SK-N-DZ (cell line): ENCODE measurements at regions not wholly inside any gene's neighbourhood (a gene's known extent, or its start where the extent isn't known, plus 50 kb on each side); places are given as distances from the start of the nearest gene placed in this dataset.
"Not testable (repeated sequence)": the region's sequence is repeated elsewhere in the genome, so short reads cannot be mapped to it uniquely, and the experiment has no call there.

ENCODE experiments used
- DNase-seq: peaks from one replicate; pipeline ENCODE4 v3.0.0-alpha.2; 2015; ENCODE audit warnings: low spot score

DNA sequence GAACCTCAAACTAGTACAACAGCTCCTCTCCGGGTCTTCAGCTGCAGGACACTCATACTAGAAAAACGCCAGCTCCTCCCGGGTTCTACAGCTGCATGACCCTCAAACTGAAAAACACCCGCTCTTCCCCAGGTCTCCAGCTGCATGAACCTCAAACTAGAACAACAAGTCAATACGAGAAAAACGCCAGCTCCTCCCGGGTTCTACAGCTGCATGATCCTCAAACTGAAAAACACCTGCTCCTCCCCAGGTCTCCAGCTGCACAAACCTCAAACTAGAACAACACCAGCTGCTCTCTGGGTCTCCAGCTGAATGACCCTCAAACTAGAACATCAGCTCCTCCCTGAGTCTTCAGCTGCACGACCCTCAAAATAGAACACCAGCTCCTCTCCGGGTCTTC, 315.0 kb upstream of the TFPI start:
- DNase-seq, result no peak

DNA sequence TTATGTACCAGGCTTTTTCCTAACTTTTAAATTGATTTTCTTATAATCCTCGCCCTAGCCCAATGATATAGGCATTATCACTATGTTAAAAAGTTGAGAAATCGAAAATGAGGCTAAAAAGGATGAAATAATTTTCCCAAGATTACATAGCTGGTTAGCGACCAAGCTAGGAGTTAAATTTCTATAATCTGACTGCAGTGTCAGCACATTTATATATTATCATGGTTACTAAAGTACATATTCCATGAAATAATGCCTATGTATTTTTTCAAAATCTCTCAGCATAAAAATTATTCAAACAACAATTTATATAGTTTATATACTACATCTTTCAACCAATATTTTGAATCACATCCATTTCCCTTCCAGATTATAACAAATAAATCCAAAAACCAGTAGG, 317.3 kb upstream of the TFPI start:
- DNase-seq, result no peak

DNA sequence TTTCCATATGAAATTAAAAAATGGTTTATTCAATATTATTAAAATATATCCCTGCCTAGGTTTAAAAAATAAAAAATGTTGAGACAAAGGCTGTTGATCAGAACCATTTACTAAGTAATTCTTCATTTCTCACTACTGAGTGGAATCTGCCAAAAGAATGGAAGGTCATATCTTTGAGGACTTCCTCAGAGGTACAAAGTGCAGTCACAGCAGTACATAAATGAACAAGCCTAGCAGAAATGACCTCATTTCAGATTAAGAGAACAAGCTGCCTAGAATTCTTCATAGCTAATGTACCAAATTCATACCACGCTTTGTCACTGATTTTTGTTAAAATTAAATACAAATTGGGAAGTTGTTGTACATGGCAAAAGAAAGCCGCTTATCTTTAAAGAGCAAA, 318.9 kb upstream of the TFPI start:
- no peak for DNase-seq

DNA sequence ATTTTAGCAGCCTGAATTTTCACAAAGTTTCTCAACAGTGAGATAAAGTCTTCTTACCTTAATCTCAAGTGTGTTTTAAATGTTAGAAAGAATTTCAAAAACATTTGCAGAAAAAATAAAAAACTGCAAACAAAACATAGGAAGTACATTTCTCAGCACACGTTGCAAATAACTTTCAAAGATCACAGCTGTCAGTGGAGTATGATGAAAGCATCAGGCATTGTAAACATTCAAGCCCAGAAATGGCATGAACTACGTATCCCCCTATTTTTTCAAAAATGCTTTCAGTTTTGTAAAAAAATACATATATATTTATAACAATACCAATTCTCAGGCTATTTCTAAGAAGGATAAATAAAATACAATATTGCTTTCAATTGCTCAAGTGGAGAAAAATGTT, 320.6 kb upstream of the TFPI start:
- no peak for DNase-seq

DNA sequence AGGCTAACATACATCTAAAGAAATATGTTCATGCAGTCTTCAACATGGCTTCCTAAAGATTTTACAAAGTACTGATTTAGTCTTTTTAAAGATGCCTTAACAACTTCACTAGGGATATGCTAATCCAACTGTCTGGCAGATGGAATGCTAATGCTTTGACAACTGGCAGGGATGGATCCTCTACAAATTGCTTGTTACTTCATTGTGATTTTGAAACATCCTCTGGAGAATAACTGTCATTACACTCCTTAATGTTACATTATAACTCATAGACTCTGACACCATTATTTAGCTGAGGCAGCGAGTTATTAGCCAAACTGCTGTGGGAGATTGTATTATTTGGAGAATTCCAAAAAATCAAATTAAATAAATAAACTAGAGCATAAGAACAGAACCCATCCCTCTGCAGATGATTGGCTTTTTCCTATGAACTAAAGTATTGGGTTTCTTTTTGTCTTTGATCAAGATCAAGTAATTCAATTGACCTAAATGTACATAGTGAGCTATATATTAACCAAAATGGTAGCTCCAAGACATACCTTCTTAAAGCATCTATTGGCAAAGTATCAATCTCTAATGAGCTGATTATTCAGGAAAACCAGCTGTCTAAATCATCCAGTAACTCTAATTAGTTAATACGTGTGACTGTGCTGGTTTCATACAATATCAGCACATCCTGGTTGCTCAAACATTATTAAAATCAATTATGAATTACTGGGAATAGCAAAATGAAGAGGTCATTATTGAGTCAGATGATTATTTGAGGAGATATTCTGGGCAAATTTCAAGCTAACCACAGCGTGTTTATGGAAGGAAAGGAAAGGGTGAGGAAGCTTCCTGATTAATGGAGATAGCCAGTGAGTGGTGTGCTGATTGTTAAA, 321.3 kb upstream of the TFPI start:
- DNase-seq, result no peak

DNA sequence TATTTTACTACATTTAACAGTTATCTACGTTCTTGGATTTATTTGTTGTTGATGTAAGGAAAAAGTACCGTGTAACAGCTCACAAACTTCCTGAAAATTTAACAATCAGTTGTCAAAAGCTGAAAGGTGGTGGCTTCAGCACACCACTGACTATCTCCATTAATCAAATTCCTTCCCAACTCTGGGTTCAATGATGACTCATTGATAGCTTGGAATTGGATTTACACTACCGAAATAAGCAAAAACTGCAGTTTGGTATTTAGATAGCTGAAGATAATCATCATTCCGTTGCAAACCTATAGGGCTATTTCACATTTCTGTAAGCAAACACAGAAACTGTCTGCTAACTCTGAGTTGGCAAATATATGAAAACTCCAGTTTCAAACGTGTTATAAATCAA, 322.3 kb upstream of the TFPI start:
- no peak for DNase-seq

DNA sequence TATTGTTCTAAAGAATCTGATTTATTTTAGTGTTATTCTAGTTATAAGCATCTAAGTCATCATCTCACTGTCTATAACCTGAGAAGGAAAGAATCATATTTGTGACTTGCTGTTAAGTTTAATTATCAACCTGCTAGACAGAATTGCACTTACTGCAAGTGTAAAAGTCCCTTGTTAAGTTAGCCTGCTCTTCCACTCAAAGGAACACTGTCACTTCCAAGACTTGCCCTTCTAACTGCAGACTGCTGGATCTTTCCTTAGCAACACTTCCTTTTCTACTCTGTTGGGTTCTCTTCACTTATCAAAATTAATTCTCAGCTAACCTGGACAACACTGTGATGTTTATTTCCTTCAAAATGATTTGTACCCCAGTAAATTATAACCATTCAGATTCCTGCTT, 323.2 kb upstream of the TFPI start:
- no peak for DNase-seq

DNA sequence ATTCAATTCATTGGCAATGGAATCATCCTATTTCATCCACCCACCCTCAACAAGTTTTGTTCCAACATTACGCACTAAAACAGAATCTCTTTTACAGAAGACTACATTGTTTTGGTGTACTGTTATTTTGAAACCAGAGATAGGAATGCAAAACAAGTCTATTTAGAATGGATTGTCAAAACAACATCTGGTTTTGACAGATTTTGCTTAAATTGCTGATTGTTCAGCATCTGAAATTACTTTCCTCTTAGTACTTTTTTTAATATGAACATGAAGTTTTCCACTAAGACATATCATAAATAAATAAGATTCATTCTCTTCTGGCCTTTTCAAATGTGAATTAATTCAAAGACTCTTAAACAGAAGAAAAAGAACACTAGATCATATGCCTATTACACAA, 323.9 kb upstream of the TFPI start:
- DNase-seq, result no peak

DNA sequence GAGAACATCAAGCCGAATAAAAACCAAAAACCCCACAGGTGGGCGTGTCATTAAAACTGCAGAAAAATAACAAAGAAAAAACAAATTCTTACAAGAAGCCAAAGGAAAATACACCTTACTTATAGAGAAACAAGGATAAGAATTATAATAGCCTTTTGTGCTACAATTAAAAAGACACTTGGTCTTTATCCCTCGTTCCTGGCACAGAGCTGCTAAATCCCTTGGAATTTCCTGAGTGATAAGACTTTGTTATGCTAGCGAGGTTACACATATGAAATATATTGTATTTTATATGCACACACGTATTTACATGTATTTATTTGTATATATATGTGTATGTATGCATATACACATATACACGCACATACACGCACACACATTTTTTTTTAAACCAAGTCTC, 325.3 kb upstream of the TFPI start:
- DNase-seq, result no peak

DNA sequence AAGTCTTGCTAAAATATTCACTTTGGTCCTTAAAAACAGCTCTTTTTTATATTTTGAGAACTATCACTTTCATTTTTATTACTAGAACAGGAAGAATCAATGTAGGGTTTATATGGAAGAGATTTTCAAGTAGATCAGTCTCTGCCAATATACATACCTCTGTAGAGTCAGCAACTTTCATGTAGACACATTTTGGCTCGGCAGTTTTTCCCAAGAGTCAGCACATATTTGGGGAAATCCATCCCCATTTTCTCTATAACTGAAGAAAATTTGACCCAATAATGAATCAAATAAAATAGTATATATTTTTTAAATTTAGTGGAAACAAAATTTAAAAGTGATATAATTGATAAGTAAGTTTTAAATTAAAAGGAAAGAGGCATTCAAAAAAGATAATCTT, 329.8 kb upstream of the TFPI start:
- DNase-seq, result no peak

DNA sequence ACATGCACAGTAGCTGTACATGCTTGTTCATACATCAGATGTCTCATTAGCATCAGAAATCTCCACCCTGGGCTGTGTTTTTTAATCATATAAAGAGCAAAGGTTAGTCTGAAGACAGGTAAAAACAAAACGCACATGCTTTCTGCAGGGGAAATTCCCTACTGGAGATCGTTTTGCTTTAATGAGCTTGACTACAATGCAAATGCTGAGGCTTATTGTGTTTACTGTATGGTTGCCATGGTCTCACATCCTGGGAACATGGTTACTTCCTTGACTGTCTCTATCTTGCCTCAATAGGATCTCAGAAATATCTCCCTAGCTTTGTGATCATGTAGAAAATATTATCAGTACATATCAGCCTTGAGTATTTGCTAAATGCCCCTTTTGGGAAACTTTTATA, 336.5 kb upstream of the TFPI start:
- DNase-seq, result no peak

DNA sequence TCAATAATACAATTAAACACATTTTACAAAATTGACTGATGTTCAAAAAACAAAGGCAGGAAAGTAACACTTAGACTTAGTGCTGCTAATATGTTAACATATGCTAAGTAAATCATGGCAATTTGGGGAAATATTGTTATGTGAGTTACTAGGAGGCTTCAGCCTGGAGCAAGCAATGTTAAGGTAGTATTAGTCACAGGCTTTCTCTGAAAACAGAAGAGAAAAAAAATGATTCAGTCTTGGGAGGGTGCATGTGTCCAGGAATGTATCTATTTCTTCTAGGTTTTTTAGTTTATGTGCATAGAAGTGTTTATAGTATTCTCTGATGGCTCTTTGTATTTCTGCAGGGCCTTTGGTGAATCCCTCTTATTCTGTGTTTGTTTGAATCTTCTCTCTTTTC, 345.8 kb upstream of the TFPI start:
- DNase-seq, result no peak

DNA sequence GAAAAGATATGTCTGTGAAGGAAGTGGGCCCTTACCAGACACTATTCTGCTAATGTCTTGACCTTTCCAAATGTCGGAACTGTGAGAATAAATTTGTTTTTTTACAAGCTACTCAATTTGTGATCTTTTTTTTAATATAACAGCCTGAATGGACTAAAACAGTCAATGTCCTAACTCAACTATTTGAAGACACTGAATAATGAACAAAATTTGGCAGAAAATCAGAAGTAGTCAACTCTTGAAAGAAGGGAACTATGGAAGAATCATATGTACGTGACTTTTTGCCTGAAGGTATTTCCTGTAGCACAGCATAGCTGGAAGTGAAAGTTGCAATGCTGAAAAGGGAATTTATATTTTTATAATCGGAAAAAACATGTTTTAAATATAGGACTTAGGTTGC, 351.8 kb upstream of the TFPI start:
- no peak for DNase-seq

DNA sequence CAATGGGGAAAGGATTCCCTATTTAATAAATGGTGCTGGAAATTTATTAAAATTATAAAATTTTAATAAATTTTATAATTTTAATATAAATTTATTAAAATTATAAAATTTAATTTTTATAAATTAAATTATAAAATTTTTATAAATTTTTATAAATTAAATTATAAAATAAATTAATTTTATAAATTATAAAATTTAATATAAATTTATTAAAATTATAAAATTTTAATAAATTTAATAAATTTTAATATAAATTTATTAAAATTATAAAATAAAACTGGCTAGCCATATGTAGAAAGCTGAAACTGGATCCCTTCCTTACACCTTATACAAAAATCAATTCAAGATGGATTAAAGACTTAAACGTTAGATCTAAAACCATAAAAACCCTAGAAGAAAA, 356.7 kb upstream of the TFPI start:
- DNase-seq, result not testable (repeated sequence)

DNA sequence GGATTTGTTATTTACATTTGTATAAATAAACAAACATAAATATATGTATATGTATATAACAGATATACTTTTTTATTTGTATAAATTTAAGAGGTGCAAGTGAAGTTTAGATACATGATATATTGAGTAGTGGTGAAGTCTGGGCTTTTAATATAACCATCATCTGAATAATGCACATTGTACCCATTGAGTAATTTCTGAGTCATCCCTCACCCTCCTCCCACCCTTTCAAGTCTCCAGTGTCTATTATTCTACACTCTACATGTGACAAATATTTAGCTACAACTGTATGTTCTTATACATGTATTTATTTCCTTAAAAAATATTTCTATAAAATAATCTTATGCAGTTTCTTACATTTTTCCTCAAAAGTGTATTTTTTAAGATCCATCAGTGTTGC, 358.7 kb upstream of the TFPI start:
- DNase-seq, result no peak

DNA sequence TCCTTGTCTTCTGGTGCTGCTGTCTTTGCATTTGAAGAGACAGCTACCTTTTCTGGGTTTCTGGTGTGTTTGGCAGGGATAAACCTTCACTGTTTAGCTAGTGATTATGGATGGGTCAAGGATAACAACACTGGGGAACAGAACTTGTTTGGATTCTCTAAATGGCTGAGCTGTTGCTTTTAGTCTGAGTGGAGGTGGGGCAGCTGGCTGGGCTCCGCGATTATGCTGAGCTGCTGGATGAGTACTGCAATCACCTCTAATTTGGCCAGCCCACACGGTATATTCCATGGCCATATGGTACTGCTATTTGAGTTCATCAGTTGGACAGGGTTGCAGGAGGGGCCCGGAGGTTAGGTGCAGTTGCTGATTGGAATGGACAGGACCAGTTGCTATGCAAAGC, 361.6 kb upstream of the TFPI start:
- DNase-seq, result no peak

DNA sequence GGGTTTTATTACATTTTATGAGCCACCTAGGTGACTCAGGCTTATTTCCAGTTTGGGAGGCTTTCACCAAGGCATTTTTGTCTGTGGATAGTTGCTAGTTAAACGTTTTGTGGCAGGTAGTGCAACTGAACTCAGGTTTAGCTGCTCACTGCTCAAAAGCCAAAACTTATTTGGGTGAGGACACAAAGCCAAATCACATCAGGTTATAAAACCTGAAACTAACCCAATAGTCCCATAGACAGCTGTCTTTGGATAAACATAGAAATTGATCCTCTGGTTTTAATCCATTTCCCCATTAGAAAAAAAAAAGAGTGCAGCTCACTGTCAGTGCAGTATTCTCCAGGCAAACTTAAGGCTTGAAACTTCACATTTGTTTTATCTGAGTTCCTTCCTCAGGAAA, 362.6 kb upstream of the TFPI start:
- DNase-seq, result no peak

DNA sequence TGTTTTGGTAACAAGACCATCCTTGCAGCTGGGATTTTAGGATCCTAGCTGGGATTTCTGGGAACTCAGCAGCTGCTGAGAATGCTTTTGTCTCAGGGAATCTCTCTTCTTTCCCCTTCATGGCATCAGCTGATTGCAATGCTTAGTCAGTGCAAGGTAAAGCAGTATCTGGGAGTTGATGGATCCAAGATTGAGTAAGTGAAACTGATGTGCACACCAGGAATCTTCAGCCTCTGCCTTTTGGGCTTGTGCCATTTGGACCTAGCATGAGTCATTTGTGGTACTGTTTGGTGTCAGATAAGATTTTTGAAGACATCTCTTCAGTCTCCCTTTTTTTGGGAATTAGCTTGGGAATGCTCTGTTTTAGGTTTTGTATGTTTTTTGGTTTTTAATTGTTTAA, 363.3 kb upstream of the TFPI start:
- DNase-seq, result no peak

DNA sequence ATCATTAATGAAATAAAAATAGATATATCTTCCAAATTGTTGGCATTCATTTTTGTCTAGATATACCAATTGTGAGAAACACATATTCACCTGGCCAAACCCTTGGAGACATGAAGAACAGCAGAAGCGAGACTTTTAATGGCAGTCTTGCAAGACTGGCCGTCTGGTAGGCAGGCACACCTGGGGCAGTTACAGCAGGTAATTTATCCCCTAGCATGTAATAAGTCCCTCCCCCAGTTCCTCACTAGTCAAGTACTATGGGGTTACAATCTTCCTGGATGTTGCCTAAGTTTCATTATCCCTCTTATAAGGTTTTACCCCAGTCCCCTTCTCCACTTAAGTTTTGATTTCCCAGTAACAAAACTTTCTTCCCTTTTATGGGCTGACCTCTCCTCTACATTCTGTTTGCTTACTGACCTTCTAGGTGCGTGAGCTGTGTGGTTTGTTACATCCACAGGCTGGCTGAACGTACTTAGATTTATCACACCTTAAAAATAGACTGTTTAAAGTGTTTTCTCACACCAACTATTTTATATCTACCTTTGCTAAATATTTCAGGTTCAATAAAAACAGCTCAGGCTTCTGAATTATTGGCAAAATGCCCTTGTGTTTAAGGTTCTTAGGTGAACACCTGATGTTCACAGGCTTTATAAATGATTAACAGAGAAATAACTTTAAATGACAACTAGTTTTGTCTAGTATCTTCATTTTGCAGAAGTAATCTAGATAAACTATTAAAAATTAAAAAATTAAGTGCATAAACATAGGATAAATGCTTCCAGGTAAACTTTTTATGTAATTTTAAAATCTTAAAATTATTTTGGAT, 365.0 kb upstream of the TFPI start:
- DNase-seq, result no peak

DNA sequence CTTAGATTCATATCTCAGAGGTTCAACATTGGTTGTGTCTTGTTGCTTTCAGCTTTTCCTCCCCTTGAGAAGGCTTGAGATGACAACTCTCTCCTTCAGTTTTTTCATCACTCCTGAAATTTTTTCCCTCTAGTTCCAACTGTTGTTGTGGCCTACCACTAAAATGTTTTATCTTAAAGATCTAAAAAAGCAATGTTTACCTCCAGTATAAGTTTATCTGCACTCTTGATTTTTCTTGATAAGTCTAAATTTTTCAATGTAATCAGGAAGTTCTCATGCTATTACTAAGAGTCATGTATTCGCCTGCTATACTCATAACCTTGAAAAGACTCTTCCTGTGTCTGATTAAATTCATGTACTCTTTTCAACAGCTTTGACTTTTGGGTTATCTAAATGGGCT, 366.3 kb upstream of the TFPI start:
- DNase-seq, result no peak

DNA sequence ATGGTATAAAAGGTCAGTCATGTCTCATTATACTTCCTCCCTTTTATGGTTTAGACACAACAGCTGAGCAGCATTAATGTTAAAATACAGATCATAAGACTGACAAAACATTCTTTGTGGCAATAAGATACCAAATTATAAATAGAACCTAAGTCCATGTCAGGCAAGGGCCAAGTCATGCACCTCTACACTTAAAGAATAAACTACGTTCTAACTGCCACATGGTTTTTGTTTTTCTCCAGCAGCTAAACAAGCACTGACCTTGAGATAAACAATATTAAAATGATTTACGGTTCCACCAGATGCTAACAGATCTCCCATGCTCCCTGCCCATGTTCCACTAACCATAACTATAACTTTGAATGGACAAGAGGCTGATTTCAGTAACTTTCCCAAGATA, 368.6 kb upstream of the TFPI start:
- no peak for DNase-seq

DNA sequence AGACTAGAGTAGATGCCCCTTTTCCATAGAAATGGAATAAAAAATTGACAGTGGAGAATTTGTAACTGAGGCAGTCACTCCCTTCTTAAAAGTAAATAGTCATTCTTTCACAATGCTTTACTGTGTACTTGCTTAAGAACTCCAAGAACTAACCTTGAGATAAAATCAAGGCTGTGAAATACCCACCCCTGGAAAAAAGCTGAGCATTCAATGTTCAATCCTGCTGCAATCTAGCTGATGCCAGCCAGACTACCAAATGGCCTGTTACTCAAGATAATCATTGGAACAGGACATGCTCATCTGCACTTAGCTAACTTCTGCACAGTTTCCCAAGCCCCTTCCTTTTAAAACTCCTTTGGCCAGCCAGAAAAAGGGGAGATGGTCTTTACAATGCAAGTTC, 367.4 kb upstream of the GULP1 start:
- DNase-seq, result no peak

DNA sequence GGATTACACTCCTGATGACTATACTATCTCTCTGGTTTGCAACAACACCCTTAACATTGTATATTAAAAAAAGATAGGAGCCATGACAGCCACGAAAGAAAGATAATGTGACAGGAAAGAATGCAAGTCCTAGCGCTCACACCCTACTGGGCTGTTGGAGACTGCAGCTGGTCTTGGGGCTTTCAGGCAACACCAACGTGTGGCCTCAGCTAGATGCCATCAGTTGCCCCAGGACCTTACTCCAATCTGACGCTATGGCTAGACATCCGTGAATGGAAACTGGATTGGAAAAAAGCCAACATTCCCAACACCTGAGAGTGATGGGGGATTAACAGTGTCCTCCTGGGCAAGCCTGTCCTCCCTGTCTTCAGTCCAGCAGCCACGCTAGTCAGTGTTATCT, 357.4 kb upstream of the GULP1 start:
- no peak for DNase-seq
